ENCODE measurements at regions not wholly inside any gene's neighbourhood (a gene's known extent, or its start where the extent isn't known, plus 50 kb on each side); places are given as distances from the start of the nearest gene placed in this dataset.
"Not testable (repeated sequence)": the region's sequence is repeated elsewhere in the genome, so short reads cannot be mapped to it uniquely, and the experiment has no call there.

GRCh38 chr5:40221796-40222195, 457.9 kb upstream of the PTGER4 start:
- no peak overlapping the region for H3K4me3 ChIP-seq (ENCODE audit: low read length)
- 97% methylated on average over 4 of the region's 4 CpGs for WGBS
- H3K4me1 ChIP-seq (ENCODE audit: insufficient read depth, low read length) = 0 out of 2 replicates have a peak, but pooled peaks cover 6% of the 10 kb centered on the region
- no peak overlapping the region for H3K9ac ChIP-seq (ENCODE audit: low read depth, low read length)
- H3K9me3 ChIP-seq (ENCODE audit: insufficient read depth, low read depth, low read length) = 0 out of 2 replicates have a peak, but pooled peaks cover 4% of the 10 kb centered on the region
- H3K27me3 ChIP-seq (ENCODE audit: insufficient read depth, low read length) = no peaks in the 10 kb centered on the region
- H3K27ac ChIP-seq (ENCODE audit: low read depth, low read length) = no peak overlapping the region
- H3K36me3 ChIP-seq (ENCODE audit: insufficient read depth, low read length) = no peaks in the 10 kb centered on the region

DNA sequence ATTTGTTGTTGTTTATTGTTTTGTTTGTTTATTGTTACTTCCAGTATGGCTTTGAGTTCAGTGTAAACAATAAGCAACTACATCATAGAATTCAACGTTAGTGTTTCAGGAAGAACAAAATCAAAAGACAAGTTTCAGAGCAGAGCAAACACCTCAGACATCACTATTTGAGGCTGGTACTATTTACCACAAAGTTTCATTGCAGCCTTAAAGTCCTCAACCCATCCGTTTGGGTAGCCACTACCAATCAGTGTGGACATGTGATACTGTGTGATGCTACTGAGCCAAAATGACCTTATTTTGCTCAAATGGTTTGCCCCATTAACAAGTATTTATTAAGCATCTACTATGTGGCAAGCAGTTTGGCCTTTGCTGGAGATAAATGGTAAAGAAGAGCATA, 458.5 kb upstream of the PTGER4 start:
- H3K9me3 ChIP-seq (ENCODE audit: insufficient read depth, low read depth, low read length) = 0 out of 2 replicates have a peak, but pooled peaks cover 4% of the 10 kb centered on the region
- H3K9ac ChIP-seq (ENCODE audit: low read depth, low read length) = no peak overlapping the region

DNA sequence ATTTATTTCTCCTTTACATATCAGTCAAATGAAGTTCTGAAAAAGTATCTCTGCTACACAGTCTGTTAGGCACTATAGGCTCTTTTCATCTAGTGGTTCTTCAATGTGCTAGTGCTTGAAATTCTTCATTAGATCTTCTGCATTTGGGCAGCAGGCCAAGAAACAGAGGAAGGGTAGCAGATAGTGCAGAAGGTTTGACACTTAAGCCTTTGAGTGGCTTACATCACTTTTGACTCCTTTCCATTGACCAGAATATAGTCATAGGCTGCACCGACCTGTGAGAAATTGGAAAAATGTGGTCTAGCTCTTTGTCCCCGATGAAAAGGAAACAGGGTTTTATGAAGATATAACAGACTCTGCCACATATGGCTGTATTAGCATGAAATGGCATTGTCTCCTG, 459.5 kb upstream of the PTGER4 start:
- H3K9ac ChIP-seq (ENCODE audit: low read depth, low read length) = no peak overlapping the region
- WGBS = 93% methylated on average over 2 of the region's 2 CpGs

More for the DNA sequence above, 458.5 kb upstream of the PTGER4 start:
- H3K27ac ChIP-seq (ENCODE audit: low read depth, low read length) = no peak overlapping the region
- 0 out of 2 replicates have a peak, but pooled peaks cover 6% of the 10 kb centered on the region for H3K4me1 ChIP-seq (ENCODE audit: insufficient read depth, low read length)
- WGBS = 96% methylated on average over 2 of the region's 2 CpGs
- H3K4me3 ChIP-seq (ENCODE audit: low read length) = no peak overlapping the region
- no peaks in the 10 kb centered on the region for H3K36me3 ChIP-seq (ENCODE audit: insufficient read depth, low read length)
- H3K27me3 ChIP-seq (ENCODE audit: insufficient read depth, low read length) = no peaks in the 10 kb centered on the region

GRCh38 chr5:40217553-40217952, 462.2 kb upstream of the PTGER4 start:
- H3K27me3 ChIP-seq (ENCODE audit: insufficient read depth, low read length) = no peaks in the 10 kb centered on the region
- no peak overlapping the region for H3K27ac ChIP-seq (ENCODE audit: low read depth, low read length)
- 95% methylated on average over 4 of the region's 4 CpGs for WGBS
- H3K4me3 ChIP-seq (ENCODE audit: low read length) = no peak overlapping the region
- H3K4me1 ChIP-seq (ENCODE audit: insufficient read depth, low read length) = no peaks in the 10 kb centered on the region
- H3K36me3 ChIP-seq (ENCODE audit: insufficient read depth, low read length) = no peaks in the 10 kb centered on the region
- 0 out of 2 replicates have a peak, but pooled peaks cover 4% of the 10 kb centered on the region for H3K9me3 ChIP-seq (ENCODE audit: insufficient read depth, low read depth, low read length)
- no peak overlapping the region for H3K9ac ChIP-seq (ENCODE audit: low read depth, low read length)

More for the DNA sequence above, 459.5 kb upstream of the PTGER4 start:
- H3K27ac ChIP-seq (ENCODE audit: low read depth, low read length) = no peak overlapping the region
- H3K4me3 ChIP-seq (ENCODE audit: low read length) = no peak overlapping the region
- H3K9me3 ChIP-seq (ENCODE audit: insufficient read depth, low read depth, low read length) = 0 out of 2 replicates have a peak, but pooled peaks cover 4% of the 10 kb centered on the region
- H3K36me3 ChIP-seq (ENCODE audit: insufficient read depth, low read length) = no peaks in the 10 kb centered on the region
- H3K27me3 ChIP-seq (ENCODE audit: insufficient read depth, low read length) = no peaks in the 10 kb centered on the region
- no peaks in the 10 kb centered on the region for H3K4me1 ChIP-seq (ENCODE audit: insufficient read depth, low read length)

DNA sequence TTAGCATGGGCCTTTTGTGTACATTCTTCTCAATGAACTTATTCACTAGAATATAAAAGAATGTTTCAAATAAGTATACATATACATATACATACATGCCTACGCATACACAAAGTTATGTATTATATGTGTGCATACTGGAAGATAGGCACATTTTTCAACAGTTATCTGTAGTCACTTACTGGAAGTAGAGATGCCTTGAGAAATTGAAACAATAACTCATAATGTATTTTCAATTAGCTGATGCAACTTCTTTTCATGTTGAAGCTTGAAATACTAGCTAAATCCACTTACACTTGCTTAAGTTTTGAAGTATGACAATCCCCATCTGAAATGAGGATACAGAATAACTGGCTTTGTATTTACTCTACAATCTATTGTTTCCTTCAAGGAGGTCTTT, 469.0 kb upstream of the PTGER4 start:
- WGBS = no CpG with 5 or more reads among the region's 1 CpG
- H3K27me3 ChIP-seq (ENCODE audit: insufficient read depth, low read length) = no peaks in the 10 kb centered on the region
- no peaks in the 10 kb centered on the region for H3K36me3 ChIP-seq (ENCODE audit: insufficient read depth, low read length)
- H3K9me3 ChIP-seq (ENCODE audit: insufficient read depth, low read depth, low read length) = no peaks in the 10 kb centered on the region
- no peaks in the 10 kb centered on the region for H3K4me1 ChIP-seq (ENCODE audit: insufficient read depth, low read length)
- H3K27ac ChIP-seq (ENCODE audit: low read depth, low read length) = no peak overlapping the region
- no peak overlapping the region for H3K4me3 ChIP-seq (ENCODE audit: low read length)
- no peak overlapping the region for H3K9ac ChIP-seq (ENCODE audit: low read depth, low read length)

GRCh38 chr5:40206030-40206429, 473.7 kb upstream of the PTGER4 start:
- Histone ChIP-seq H3K9ac (ENCODE audit: low read depth, low read length) (no peak overlapping the region), H3K9me3 (ENCODE audit: insufficient read depth, low read depth, low read length) (no peaks in the 10 kb centered on the region), H3K27me3 (ENCODE audit: insufficient read depth, low read length) (no peaks in the 10 kb centered on the region), H3K36me3 (ENCODE audit: insufficient read depth, low read length) (no peaks in the 10 kb centered on the region), H3K4me1 (ENCODE audit: insufficient read depth, low read length) (no peaks in the 10 kb centered on the region), H3K4me3 (ENCODE audit: low read length) (no peak overlapping the region), H3K27ac (ENCODE audit: low read depth, low read length) (no peak overlapping the region)
- 100% methylated on average over 1 of the region's 2 CpGs for WGBS

GRCh38 chr5:40204144-40204543, 475.6 kb upstream of the PTGER4 start:
- Histone ChIP-seq H3K9ac (ENCODE audit: low read depth, low read length) (no peak overlapping the region), H3K4me1 (ENCODE audit: insufficient read depth, low read length) (no peaks in the 10 kb centered on the region), H3K27me3 (ENCODE audit: insufficient read depth, low read length) (no peaks in the 10 kb centered on the region), H3K36me3 (ENCODE audit: insufficient read depth, low read length) (no peaks in the 10 kb centered on the region), H3K27ac (ENCODE audit: low read depth, low read length) (no peak overlapping the region), H3K4me3 (ENCODE audit: low read length) (no peak overlapping the region), H3K9me3 (ENCODE audit: insufficient read depth, low read depth, low read length) (no peaks in the 10 kb centered on the region)

DNA sequence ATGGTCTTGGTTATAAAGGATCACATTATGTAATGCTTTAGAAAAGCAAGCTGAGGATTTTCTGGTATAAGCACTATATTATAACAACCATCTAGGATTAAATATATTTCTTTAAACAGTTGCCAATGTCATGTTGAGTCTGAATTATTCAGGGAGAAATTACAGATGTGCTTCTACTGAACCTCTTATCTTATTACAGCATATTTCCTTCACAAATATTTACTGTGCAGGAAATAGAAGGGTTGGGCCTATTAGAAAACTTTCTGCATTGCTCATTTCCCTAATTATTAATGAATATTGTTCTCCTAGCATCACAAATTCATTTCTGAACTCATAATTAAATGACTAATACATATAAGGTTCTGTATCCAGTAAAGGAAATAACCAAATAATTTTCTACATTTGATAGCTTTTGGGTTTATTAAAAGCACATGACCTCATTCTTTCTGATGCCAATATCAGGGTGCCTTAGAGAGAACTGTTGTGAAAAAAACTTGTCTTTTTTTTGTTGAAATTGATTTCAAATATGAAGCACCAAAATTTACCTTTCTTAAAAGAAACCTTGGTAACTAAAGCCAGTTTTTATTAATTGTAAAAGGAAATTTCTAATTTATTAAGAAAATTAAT, 476.8 kb upstream of the PTGER4 start:
- Histone ChIP-seq H3K27me3 (ENCODE audit: insufficient read depth, low read length) (no peaks in the 10 kb centered on the region), H3K9me3 (ENCODE audit: insufficient read depth, low read depth, low read length) (no peaks in the 10 kb centered on the region), H3K4me3 (ENCODE audit: low read length) (no peak overlapping the region), H3K9ac (ENCODE audit: low read depth, low read length) (no peak overlapping the region), H3K27ac (ENCODE audit: low read depth, low read length) (no peak overlapping the region), H3K4me1 (ENCODE audit: insufficient read depth, low read length) (no peaks in the 10 kb centered on the region), H3K36me3 (ENCODE audit: insufficient read depth, low read length) (no peaks in the 10 kb centered on the region)

DNA sequence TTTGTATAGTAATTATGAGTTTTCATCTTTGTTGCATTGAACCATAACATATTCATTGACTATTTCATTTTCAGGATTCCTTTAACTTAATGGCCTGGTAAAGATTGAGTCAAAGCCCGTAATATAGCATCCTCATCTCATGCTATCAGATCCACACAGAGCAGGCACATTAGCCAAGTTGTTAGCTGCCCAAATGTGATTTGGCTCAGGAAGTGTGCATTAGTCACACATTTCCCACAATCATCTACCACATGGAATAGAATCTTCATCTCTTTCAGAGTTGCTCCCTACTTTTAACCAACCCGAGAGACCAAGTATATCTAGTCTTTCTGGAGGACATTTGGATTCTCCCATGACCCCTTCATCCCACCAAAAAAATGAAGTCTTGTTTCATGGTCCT, 481.0 kb upstream of the PTGER4 start:
- WGBS = 98% methylated on average over 2 of the region's 2 CpGs

DNA sequence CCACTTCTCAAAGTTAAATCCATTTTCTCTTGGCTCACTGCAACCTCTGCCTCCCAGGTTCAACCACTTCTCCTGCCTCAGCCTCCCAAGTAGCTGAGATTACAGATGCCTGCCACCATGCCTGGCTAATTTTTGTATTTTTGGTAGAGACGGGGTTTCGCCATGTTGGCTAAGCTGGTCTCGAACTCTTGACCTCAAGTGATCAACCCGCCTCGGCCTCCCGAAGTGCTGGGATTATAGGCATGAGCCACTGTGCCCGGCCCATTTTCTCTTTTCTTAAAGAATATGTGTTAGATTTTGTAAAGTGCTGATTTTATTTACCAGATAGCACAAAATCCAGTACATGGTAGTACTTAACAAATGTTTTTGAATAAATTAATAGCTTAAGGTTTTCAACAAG, 484.1 kb upstream of the PTGER4 start:
- not testable (repeated sequence) for H3K9me3 ChIP-seq (ENCODE audit: insufficient read depth, low read depth, low read length); H3K9ac ChIP-seq (ENCODE audit: low read depth, low read length)
- 96% methylated on average over 6 of the region's 7 CpGs for WGBS

More for the DNA sequence above, 481.0 kb upstream of the PTGER4 start:
- H3K36me3 ChIP-seq (ENCODE audit: insufficient read depth, low read length) = no peaks in the 10 kb centered on the region
- no peaks in the 10 kb centered on the region for H3K9me3 ChIP-seq (ENCODE audit: insufficient read depth, low read depth, low read length)
- H3K27ac ChIP-seq (ENCODE audit: low read depth, low read length) = no peak overlapping the region
- no peak overlapping the region for H3K9ac ChIP-seq (ENCODE audit: low read depth, low read length)
- H3K4me3 ChIP-seq (ENCODE audit: low read length) = no peak overlapping the region
- H3K27me3 ChIP-seq (ENCODE audit: insufficient read depth, low read length) = no peaks in the 10 kb centered on the region
- no peaks in the 10 kb centered on the region for H3K4me1 ChIP-seq (ENCODE audit: insufficient read depth, low read length)

DNA sequence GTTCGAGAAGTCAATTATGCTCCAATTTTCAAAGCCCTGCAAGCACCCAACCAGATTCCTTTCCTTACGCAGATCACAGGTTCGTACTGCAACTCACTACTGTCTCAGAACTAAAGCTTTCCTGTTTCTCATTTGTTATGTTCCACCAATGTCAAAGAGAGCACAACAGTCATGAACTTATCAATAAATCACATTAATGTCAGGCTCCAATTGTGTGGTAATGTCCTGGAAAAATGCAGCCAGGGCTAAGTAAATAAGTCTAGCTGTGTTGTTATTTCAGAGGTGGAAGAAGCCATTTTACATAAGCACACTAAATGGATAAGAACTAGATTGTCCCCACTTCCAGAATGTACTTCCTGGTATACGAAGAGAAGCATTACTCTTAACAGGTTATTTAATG, 488.6 kb upstream of the PTGER4 start:
- Histone ChIP-seq H3K4me1 (ENCODE audit: insufficient read depth, low read length) (no peaks in the 10 kb centered on the region), H3K9me3 (ENCODE audit: insufficient read depth, low read depth, low read length) (no peaks in the 10 kb centered on the region), H3K27me3 (ENCODE audit: insufficient read depth, low read length) (no peaks in the 10 kb centered on the region), H3K36me3 (ENCODE audit: insufficient read depth, low read length) (no peaks in the 10 kb centered on the region), H3K9ac (ENCODE audit: low read depth, low read length) (no peak overlapping the region), H3K27ac (ENCODE audit: low read depth, low read length) (no peak overlapping the region), H3K4me3 (ENCODE audit: low read length) (no peak overlapping the region)
- 98% methylated on average over 4 of the region's 4 CpGs for WGBS

More for the DNA sequence above, 484.1 kb upstream of the PTGER4 start:
- not testable (repeated sequence) for H3K36me3 ChIP-seq (ENCODE audit: insufficient read depth, low read length); H3K27ac ChIP-seq (ENCODE audit: low read depth, low read length); H3K4me1 ChIP-seq (ENCODE audit: insufficient read depth, low read length); H3K27me3 ChIP-seq (ENCODE audit: insufficient read depth, low read length); H3K4me3 ChIP-seq (ENCODE audit: low read length)

DNA sequence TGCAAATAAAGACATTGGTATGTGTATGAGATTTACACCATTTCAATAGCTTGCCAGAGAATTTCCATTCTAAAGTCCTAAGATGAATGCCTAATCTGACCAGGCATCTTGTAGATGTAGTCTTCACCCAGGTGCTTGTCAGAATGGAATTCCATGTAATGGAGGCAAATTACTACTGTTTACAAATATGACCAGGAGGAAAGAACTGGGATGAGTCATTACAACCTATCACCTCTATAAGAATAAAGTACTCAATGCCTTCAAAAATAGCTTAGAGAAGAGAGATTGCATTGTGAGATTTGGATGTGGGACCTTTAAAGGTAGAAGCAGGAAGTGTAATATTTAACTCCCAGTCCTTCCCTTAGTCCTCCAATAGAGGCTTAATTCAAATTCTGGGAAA, 507.0 kb upstream of the PTGER4 start:
- H3K4me3 ChIP-seq (ENCODE audit: low read length) = no peak overlapping the region
- peaks cover 46% of the 10 kb centered on the region for H3K9me3 ChIP-seq (ENCODE audit: insufficient read depth, low read depth, low read length)
- H3K36me3 ChIP-seq (ENCODE audit: insufficient read depth, low read length) = no peaks in the 10 kb centered on the region
- no peaks in the 10 kb centered on the region for H3K27me3 ChIP-seq (ENCODE audit: insufficient read depth, low read length)
- no peak overlapping the region for H3K27ac ChIP-seq (ENCODE audit: low read depth, low read length)
- no peaks in the 10 kb centered on the region for H3K4me1 ChIP-seq (ENCODE audit: insufficient read depth, low read length)
- no peak overlapping the region for H3K9ac ChIP-seq (ENCODE audit: low read depth, low read length)
